ENCODE measurements at regions not wholly inside any gene's neighbourhood (a gene's known extent, or its start where the extent isn't known, plus 50 kb on each side); places are given as distances from the start of the nearest gene placed in this dataset.

GRCh38 chr18:30781601-30782000, 260.9 kb downstream of the DSC3 start:
- no peak for TF ChIP-seq POLR2A (IDR thresholded peaks at IDR 0.05)
- no peak for TF ChIP-seq CTCF (IDR thresholded peaks at IDR 0.05)

Measured in lower leg skin (tissue), 3 donors.